GM18858 (cell line): ENCODE measurements at regions not wholly inside any gene's neighbourhood (a gene's known extent, or its start where the extent isn't known, plus 50 kb on each side); places are given as distances from the start of the nearest gene placed in this dataset.

Source experiments
- ATAC-seq: cut with Tn5 transposase; IDR thresholded peaks from one replicate; pipeline ENCODE4 v1.9.1; 2021; ENCODE audit not compliant: unreplicated experiment

GRCh38 chr17:65446043-65446442 is 115.4 kb downstream of the AXIN2 start:
- no peak for ATAC-seq

GRCh38 chr17:65444049-65444448 is 117.4 kb downstream of the AXIN2 start:
- ATAC-seq, result no peak

- no peak for ATAC-seq
Measured at GRCh38 chr17:65442691-65443090, 118.8 kb downstream of the AXIN2 start.

GRCh38 chr17:65442250-65442649 is 119.2 kb downstream of the AXIN2 start:
- ATAC-seq, result no peak

GRCh38 chr17:65441053-65441605 is 120.3 kb downstream of the AXIN2 start:
- no peak for ATAC-seq

GRCh38 chr17:65438708-65439294 is 122.6 kb downstream of the AXIN2 start:
- no peak for ATAC-seq

- no peak for ATAC-seq
Measured at GRCh38 chr17:65438173-65438572, 123.3 kb downstream of the AXIN2 start.

GRCh38 chr17:65436871-65437270 is 124.6 kb downstream of the AXIN2 start:
- ATAC-seq, result no peak

GRCh38 chr17:65434878-65435277 is 126.6 kb downstream of the AXIN2 start:
- ATAC-seq, result no peak

- ATAC-seq, result no peak
Measured at GRCh38 chr17:65434251-65434650, 127.2 kb downstream of the AXIN2 start.

- ATAC-seq, result no peak
Measured at GRCh38 chr17:65433592-65433991, 127.9 kb downstream of the AXIN2 start.

- no peak for ATAC-seq
Measured at GRCh38 chr17:65433157-65433556, 128.3 kb downstream of the AXIN2 start.

GRCh38 chr17:65431116-65431515 is 130.3 kb downstream of the AXIN2 start:
- no peak for ATAC-seq

GRCh38 chr17:65430209-65430833 is 131.1 kb downstream of the AXIN2 start:
- ATAC-seq, result no peak

- ATAC-seq, result no peak
Measured at GRCh38 chr17:65423346-65424140, 137.9 kb downstream of the AXIN2 start.

- no peak for ATAC-seq
Measured at GRCh38 chr17:65418622-65419021, 142.8 kb downstream of the AXIN2 start.

GRCh38 chr17:65417406-65418221 is 143.8 kb downstream of the AXIN2 start:
- ATAC-seq, result no peak

GRCh38 chr17:65415991-65416390 is 145.5 kb downstream of the AXIN2 start:
- no peak for ATAC-seq

GRCh38 chr17:65413390-65413789 is 148.1 kb downstream of the AXIN2 start:
- ATAC-seq, result no peak

- ATAC-seq, result no peak
Measured at GRCh38 chr17:65409381-65409780, 152.1 kb downstream of the AXIN2 start.

GRCh38 chr17:65408050-65408449 is 153.4 kb downstream of the AXIN2 start:
- no peak for ATAC-seq
